ENCODE measurements at regions not wholly inside any gene's neighbourhood (a gene's known extent, or its start where the extent isn't known, plus 50 kb on each side); places are given as distances from the start of the nearest gene placed in this dataset.
"Not testable (repeated sequence)": the region's sequence is repeated elsewhere in the genome, so short reads cannot be mapped to it uniquely, and the experiment has no call there.

- H2AFZ ChIP-seq (ENCODE audit: low read depth), result no peak overlapping the region
- DNase-seq, result no peak
- no peaks in the 10 kb centered on the region for H3K9me2 ChIP-seq
- H3F3A ChIP-seq (replicated peaks; ENCODE audit: insufficient read depth), result no peaks in the 10 kb centered on the region
- ChIA-PET POLR2A (no interaction called here), CTCF (no interaction called here)
- H3K4me2 ChIP-seq, result no peak overlapping the region
- WGBS (ENCODE audit: low lambda C conversion rate), result 13% methylated on average over 1 of the region's 1 CpG
- H3K9ac ChIP-seq, result no peak overlapping the region
- H3K36me3 ChIP-seq (replicated peaks in 1 of 2; ENCODE audit: control insufficient read depth in 1 of 2, insufficient read depth in 2 of 2, low read length in 1 of 2), result no peaks in the 10 kb centered on the region
- H3K27ac ChIP-seq (ENCODE audit: low read depth in 2 of 2, low read length in 1 of 2), result no peak overlapping the region
- H3K4me1 ChIP-seq (ENCODE audit: control insufficient read depth in 1 of 2, insufficient read depth in 2 of 2, low read depth in 1 of 2, low read length in 1 of 2), result no peaks in the 10 kb centered on the region
- H3K4me3 ChIP-seq (ENCODE audit: low read depth in 2 of 2, low read length in 1 of 2), result no peak overlapping the region
- H3K79me2 ChIP-seq (ENCODE audit: insufficient read depth), result no peaks in the 10 kb centered on the region
- TF ChIP-seq USF2 (IDR thresholded peaks at IDR 0.05; ENCODE audit: borderline replicate concordance, low read depth, low read length) (no peak), TAF1 (IDR thresholded peaks at IDR 0.05; ENCODE audit: borderline replicate concordance, low read depth, low read length) (no peak), RXRA (IDR thresholded peaks at IDR 0.05; ENCODE audit: borderline replicate concordance, low read depth) (no peak), FOXJ3 (CRISPR knock-in tag; IDR thresholded peaks at IDR 0.05) (no peak)
- H4K20me1 ChIP-seq (ENCODE audit: insufficient read depth), result no peaks in the 10 kb centered on the region
- no peaks in the 10 kb centered on the region for H3K27me3 ChIP-seq (ENCODE audit: insufficient read depth)
- no peaks in the 10 kb centered on the region for H3K9me3 ChIP-seq
These were observed 414.6 kb downstream of the TDRD3 start for GRCh38 chr13:60811581-60811980.

GRCh38 chr13:60805640-60806039, 408.6 kb downstream of the TDRD3 start:
- H3K79me2 ChIP-seq (ENCODE audit: insufficient read depth); H3K4me1 ChIP-seq (ENCODE audit: control insufficient read depth in 1 of 2, insufficient read depth in 2 of 2, low read depth in 1 of 2, low read length in 1 of 2); H3K27ac ChIP-seq (ENCODE audit: low read depth in 2 of 2, low read length in 1 of 2); H3K9ac ChIP-seq; H4K20me1 ChIP-seq (ENCODE audit: insufficient read depth); H3K27me3 ChIP-seq (ENCODE audit: insufficient read depth); H3K9me3 ChIP-seq; H3K4me2 ChIP-seq; DNase-seq; H3F3A ChIP-seq (replicated peaks; ENCODE audit: insufficient read depth); H3K4me3 ChIP-seq (ENCODE audit: low read depth in 2 of 2, low read length in 1 of 2); H2AFZ ChIP-seq (ENCODE audit: low read depth); H3K9me2 ChIP-seq; POLR2A ChIA-PET; H3K36me3 ChIP-seq (replicated peaks in 1 of 2; ENCODE audit: control insufficient read depth in 1 of 2, insufficient read depth in 2 of 2, low read length in 1 of 2): not testable (repeated sequence)
- 47% methylated on average over 7 of the region's 13 CpGs for WGBS (ENCODE audit: low lambda C conversion rate)
- CTCF ChIA-PET, result interaction anchor here (1.3 kb wide), 1 partner anchor 11 kb away, joined by 5 read pairs; no protein-coding TSS in a partner anchor

DNA sequence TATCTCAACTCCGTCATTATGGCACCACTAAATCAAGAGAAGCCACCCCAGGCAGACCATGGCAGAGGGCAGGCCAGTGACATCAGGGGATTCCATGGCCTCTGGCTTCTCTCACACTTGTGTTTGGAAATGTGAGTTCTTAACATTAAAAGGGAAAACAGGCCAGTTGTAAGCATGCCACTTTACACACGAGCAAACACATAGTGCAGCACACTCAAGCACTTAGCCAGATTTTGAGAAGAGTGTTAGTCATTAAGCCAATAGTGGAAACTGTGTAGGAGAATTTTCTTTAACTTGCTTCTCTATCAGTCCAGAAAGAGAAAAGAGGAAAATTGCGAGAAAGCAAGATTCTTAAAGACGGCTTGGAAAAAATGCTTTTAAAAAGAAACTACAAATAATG, 401.5 kb downstream of the TDRD3 start:
- DNase-seq, result no peak
- Histone ChIP-seq H3K79me2 (ENCODE audit: insufficient read depth) (no peaks in the 10 kb centered on the region), H4K20me1 (ENCODE audit: insufficient read depth) (no peaks in the 10 kb centered on the region), H3K27ac (ENCODE audit: low read depth in 2 of 2, low read length in 1 of 2) (no peak overlapping the region), H3K9ac (no peak overlapping the region), H3K4me1 (ENCODE audit: control insufficient read depth in 1 of 2, insufficient read depth in 2 of 2, low read depth in 1 of 2, low read length in 1 of 2) (no peaks in the 10 kb centered on the region), H3K9me2 (no peaks in the 10 kb centered on the region), H3F3A (replicated peaks; ENCODE audit: insufficient read depth) (no peaks in the 10 kb centered on the region), H3K27me3 (ENCODE audit: insufficient read depth) (no peaks in the 10 kb centered on the region), H3K36me3 (replicated peaks in 1 of 2; ENCODE audit: control insufficient read depth in 1 of 2, insufficient read depth in 2 of 2, low read length in 1 of 2) (no peaks in the 10 kb centered on the region), H3K9me3 (no peaks in the 10 kb centered on the region), H3K4me3 (ENCODE audit: low read depth in 2 of 2, low read length in 1 of 2) (no peak overlapping the region), H3K4me2 (no peak overlapping the region), H2AFZ (ENCODE audit: low read depth) (no peak overlapping the region)
- ChIA-PET CTCF (no interaction called here), POLR2A (no interaction called here)
- TF ChIP-seq REST (IDR thresholded peaks at IDR 0.05; ENCODE audit: low read depth, low read length), result no peak
- no peak for TF ChIP-seq EP300 (IDR thresholded peaks at IDR 0.05; ENCODE audit: borderline replicate concordance in 1 of 2, low read depth in 1 of 2, low read length in 1 of 2)
- TF ChIP-seq GATA2 (CRISPR knock-in tag; IDR thresholded peaks at IDR 0.05), result no peak
- TF ChIP-seq RAD21 (IDR thresholded peaks at IDR 0.05; ENCODE audit: low read length), result no peak
- no peak for TF ChIP-seq USF2 (IDR thresholded peaks at IDR 0.05; ENCODE audit: borderline replicate concordance, low read depth, low read length)
- TF ChIP-seq PBX3 (IDR thresholded peaks at IDR 0.05), result no peak
- TF ChIP-seq, protein P1, sequence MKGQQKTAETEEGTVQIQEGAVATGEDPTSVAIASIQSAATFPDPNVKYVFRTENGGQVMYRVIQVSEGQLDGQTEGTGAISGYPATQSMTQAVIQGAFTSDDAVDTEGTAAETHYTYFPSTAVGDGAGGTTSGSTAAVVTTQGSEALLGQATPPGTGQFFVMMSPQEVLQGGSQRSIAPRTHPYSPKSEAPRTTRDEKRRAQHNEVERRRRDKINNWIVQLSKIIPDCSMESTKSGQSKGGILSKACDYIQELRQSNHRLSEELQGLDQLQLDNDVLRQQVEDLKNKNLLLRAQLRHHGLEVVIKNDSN (IDR thresholded peaks at IDR 0.05; ENCODE audit: borderline replicate concordance, low read depth), result no peak
- TF ChIP-seq RFX5 (IDR thresholded peaks at IDR 0.05; ENCODE audit: low read length), result no peak
- no peak for TF ChIP-seq FOSL2 (IDR thresholded peaks at IDR 0.05; ENCODE audit: borderline replicate concordance, low read depth)
- TF ChIP-seq YY1 (IDR thresholded peaks at IDR 0.05; ENCODE audit: low read depth), result no peak
- 33% methylated on average over 4 of the region's 4 CpGs for WGBS (ENCODE audit: low lambda C conversion rate)

Measured in SK-N-SH (cell line).